Keratinocyte (primary cell): ENCODE measurements at regions not wholly inside any gene's neighbourhood (a gene's known extent, or its start where the extent isn't known, plus 50 kb on each side); places are given as distances from the start of the nearest gene placed in this dataset.
"Not testable (repeated sequence)": the region's sequence is repeated elsewhere in the genome, so short reads cannot be mapped to it uniquely, and the experiment has no call there.

ENCODE experiments used
- DNase-seq: peaks from one replicate; pipeline ENCODE4 v3.0.0-alpha.2; 2011; ENCODE audit warnings: low read depth, missing footprints, low spot score
- FAIRE-seq: peaks from 2 replicates; lab custom pipeline; 2011; peaks lifted over from hg19 to GRCh38; lab: Jason Lieb, UNC
- H2AFZ ChIP-seq: 2 replicates; pipeline ENCODE4 v1.6.0; 2012; ENCODE audit warnings: low read length, control low read depth, inconsistent platforms; ENCODE audit not compliant: control insufficient read depth
- H3K27ac ChIP-seq: 2 replicates; pipeline ENCODE4 v1.5.1; 2011; ENCODE audit warnings: low read length; ENCODE audit not compliant: control insufficient read depth, insufficient read depth
- H3K27me3 ChIP-seq: 3 replicates; pipeline ENCODE4 v1.6.0; 2011; ENCODE audit warnings: low read length; ENCODE audit not compliant: control insufficient read depth, insufficient read depth; ENCODE audit errors: extremely low read depth
- H3K36me3 ChIP-seq, 2 experiments: 2 replicates in 1 of 2; 3 replicates in 1 of 2; pipeline ENCODE4 v1.5.1; 2011; ENCODE audit warnings: low read length in 2 of 2, mild to moderate bottlenecking in 1 of 2; ENCODE audit not compliant: control insufficient read depth in 2 of 2, insufficient read depth in 2 of 2; ENCODE audit errors: extremely low read depth in 1 of 2
- H3K4me1 ChIP-seq: 3 replicates; pipeline ENCODE4 v1.5.1; 2011; ENCODE audit warnings: low read length; ENCODE audit not compliant: control insufficient read depth, insufficient read depth; ENCODE audit errors: extremely low read depth
- H3K4me2 ChIP-seq: 3 replicates; pipeline ENCODE4 v1.6.0; 2011; ENCODE audit warnings: low read depth, low read length; ENCODE audit not compliant: control insufficient read depth, insufficient read depth; ENCODE audit errors: extremely low read depth
- H3K4me3 ChIP-seq, 3 experiments: fragments of 200-600 bp in 1 of 3; sonication (generic) in 1 of 3; 2 replicates in 2 of 3; 3 replicates in 1 of 3; pipeline ENCODE4 v1.5.1; 2011 to 2016; ENCODE audit warnings: low read length in 3 of 3, mild to moderate bottlenecking in 3 of 3, control low read depth in 2 of 3, inconsistent platforms in 1 of 3, low read depth in 1 of 3, mixed read lengths in 1 of 3, mixed run types in 1 of 3, moderate library complexity in 1 of 3; ENCODE audit not compliant: control insufficient read depth in 2 of 3, insufficient read depth in 2 of 3; ENCODE audit errors: extremely low read depth in 1 of 3
- H3K79me2 ChIP-seq: 2 replicates; pipeline ENCODE4 v1.6.0; 2012; ENCODE audit warnings: low read length; ENCODE audit not compliant: control insufficient read depth, insufficient read depth
- H3K9ac ChIP-seq: 3 replicates; pipeline ENCODE4 v1.6.0; 2011; ENCODE audit warnings: low read length; ENCODE audit not compliant: control insufficient read depth, insufficient read depth; ENCODE audit errors: extremely low read depth
- H3K9me1 ChIP-seq: 3 replicates; pipeline ENCODE4 v1.6.0; 2011; ENCODE audit warnings: low read length; ENCODE audit not compliant: control insufficient read depth, insufficient read depth; ENCODE audit errors: extremely low read depth
- H3K9me3 ChIP-seq: 2 replicates; pipeline ENCODE4 v1.5.1; 2012; ENCODE audit warnings: low read depth, low read length; ENCODE audit not compliant: control insufficient read depth
- H4K20me1 ChIP-seq: 3 replicates; pipeline ENCODE4 v1.6.0; 2011; ENCODE audit warnings: low read length; ENCODE audit not compliant: control insufficient read depth, insufficient read depth; ENCODE audit errors: extremely low read depth
- EZH2 ChIP-seq: IDR thresholded peaks from one replicate; pipeline ENCODE4 v1.6.1; 2012; ENCODE audit warnings: inconsistent platforms, mild to moderate bottlenecking, low read length, moderate library complexity
- dilution Hi-C: fragments of 300-500 bp; cut with MboI; formaldehyde crosslinking; loops from one replicate; pipeline ENCODE4 v1.7.0; 2020; ENCODE audit warnings: low sequenced_read_pairs; ENCODE audit not compliant: extremely low pct_ligation_motif_present
- TF ChIP-seq, protein P1 (sequence below), 3 experiments: IDR thresholded peaks in 1 of 3; conservative IDR thresholded peaks in 1 of 3; optimal IDR thresholded peaks in 1 of 3; 2 replicates in 2 of 3; 3 replicates in 1 of 3; pipeline versions ENCODE3 to v1.5.1; 2011; ENCODE audit warnings: low read length in 3 of 3, mild to moderate bottlenecking in 3 of 3, moderate library complexity in 2 of 3, control low read depth in 1 of 3, inconsistent platforms in 1 of 3; ENCODE audit not compliant: insufficient read depth in 2 of 3; ENCODE audit errors: extremely low read depth in 1 of 3

DNA sequence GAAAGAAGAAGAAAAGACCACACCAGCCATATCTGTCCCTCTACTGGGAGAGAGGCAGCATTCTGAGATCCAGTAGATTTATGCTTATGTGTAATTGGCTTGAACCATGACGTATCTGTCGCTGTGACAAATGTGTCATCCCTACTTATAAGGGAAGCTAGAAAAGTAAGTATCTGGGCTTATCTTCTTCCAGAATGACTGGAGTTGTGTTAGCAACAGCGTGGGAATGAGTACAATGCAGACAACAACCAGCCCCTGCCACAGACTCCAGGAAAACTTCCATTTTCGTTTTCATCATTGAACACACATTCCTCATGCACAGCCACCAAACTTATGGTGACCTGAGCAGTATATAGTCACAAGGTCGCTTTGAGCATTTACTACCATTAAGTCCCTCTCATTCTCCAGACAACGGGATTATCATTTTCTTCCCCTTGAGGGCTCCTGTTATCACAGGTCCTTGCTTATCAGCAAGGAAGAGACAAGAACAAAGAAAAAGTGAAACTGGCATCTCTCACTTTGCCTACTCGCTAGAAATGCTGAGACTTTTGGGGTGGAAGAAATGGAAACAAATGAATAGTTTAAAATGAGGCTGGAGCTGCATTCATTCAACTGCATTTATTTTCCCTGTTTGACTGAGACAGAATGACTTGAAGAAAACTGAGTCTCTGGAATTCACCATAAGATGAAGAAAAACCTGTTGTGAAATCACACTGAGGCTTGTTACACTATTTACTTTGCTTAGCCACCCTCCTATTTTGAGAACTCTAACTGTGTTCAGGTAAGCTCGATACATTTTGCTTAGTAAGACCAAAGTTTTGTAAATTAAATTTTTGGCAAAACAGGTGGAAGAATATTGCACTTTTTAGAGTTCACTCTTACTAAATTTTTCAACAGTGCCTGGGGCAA lies 149.3 kb upstream of the FOXQ1 start:
- no peak for TF ChIP-seq EZH2
- TF ChIP-seq, protein P1, sequence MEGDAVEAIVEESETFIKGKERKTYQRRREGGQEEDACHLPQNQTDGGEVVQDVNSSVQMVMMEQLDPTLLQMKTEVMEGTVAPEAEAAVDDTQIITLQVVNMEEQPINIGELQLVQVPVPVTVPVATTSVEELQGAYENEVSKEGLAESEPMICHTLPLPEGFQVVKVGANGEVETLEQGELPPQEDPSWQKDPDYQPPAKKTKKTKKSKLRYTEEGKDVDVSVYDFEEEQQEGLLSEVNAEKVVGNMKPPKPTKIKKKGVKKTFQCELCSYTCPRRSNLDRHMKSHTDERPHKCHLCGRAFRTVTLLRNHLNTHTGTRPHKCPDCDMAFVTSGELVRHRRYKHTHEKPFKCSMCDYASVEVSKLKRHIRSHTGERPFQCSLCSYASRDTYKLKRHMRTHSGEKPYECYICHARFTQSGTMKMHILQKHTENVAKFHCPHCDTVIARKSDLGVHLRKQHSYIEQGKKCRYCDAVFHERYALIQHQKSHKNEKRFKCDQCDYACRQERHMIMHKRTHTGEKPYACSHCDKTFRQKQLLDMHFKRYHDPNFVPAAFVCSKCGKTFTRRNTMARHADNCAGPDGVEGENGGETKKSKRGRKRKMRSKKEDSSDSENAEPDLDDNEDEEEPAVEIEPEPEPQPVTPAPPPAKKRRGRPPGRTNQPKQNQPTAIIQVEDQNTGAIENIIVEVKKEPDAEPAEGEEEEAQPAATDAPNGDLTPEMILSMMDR (optimal IDR thresholded peaks at IDR 0.05 in 1 of 3, IDR thresholded peaks at IDR 0.05 in 1 of 3, conservative IDR thresholded peaks at IDR 0.05 in 1 of 3; ENCODE audit: extremely low read depth in 1 of 3, insufficient read depth in 2 of 3, low read length in 3 of 3): no peak
- Histone ChIP-seq H4K20me1 (no peaks in the 10 kb centered on the region), H3K9me3 (no peaks in the 10 kb centered on the region), H3K27me3 (no peaks in the 10 kb centered on the region), H3K4me2 (peak overlapping the region; percentile 77), H2AFZ (peak overlapping the region; percentile 72), H3K79me2 (no peaks in the 10 kb centered on the region), H3K4me3 (peak overlapping the region in 2 of 3 experiments; percentile 32 to 49), H3K9me1 (no peaks in the 10 kb centered on the region), H3K4me1 (peaks cover 5% of the 10 kb centered on the region), H3K27ac (no peak overlapping the region), H3K9ac (no peak overlapping the region), H3K36me3 (no peaks in the 10 kb centered on the region)
- DNase-seq (no peak), FAIRE-seq (peak; percentile 44)
- dilution Hi-C loops: no loop called here

DNA sequence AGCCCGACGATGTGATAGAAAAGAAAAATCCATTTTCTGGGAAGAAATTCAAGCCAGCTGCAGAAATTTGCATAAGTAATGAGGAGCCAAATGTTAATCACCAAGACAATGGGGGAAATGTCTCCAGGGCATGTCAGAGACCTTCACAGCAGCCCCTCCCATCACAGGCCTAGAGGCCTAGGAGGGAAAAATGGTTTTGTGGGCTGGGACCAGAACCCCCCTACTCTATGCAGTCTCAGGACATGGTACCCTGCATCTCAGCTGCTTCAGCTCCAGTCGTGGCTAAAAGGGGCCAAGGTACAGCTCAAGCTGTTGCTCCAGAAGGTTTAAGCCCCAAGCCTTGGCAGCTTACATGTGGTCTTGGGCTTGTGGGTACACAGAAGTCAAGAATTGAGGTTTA lies 155.5 kb upstream of the FOXQ1 start:
- H4K20me1 ChIP-seq, H3K27me3 ChIP-seq, H3K9me3 ChIP-seq, H3K4me1 ChIP-seq, FAIRE-seq, H3K4me3 ChIP-seq, H3K27ac ChIP-seq, H3K9ac ChIP-seq, H3K9me1 ChIP-seq, H2AFZ ChIP-seq, H3K79me2 ChIP-seq, H3K4me2 ChIP-seq, H3K36me3 ChIP-seq, DNase-seq, dilution Hi-C loops: not testable (repeated sequence)
